ENCODE measurements at regions not wholly inside any gene's neighbourhood (a gene's known extent, or its start where the extent isn't known, plus 50 kb on each side); places are given as distances from the start of the nearest gene placed in this dataset.

- ChIA-PET CTCF (no interaction called here), POLR2A (no interaction called here)
These were observed 437.5 kb upstream of the NXPH2 start for GRCh38 chr2:139217641-139218040.

GRCh38 chr2:139216435-139216834, 436.2 kb upstream of the NXPH2 start:
- ChIA-PET CTCF (no interaction called here), POLR2A (no interaction called here)

- ChIA-PET POLR2A (no interaction called here), CTCF (no interaction called here)
These were observed 434.6 kb upstream of the NXPH2 start for GRCh38 chr2:139214801-139215200.

- CTCF ChIA-PET: no interaction called here
These were observed 429.4 kb upstream of the NXPH2 start for GRCh38 chr2:139209586-139209985.

GRCh38 chr2:139201516-139201915, 421.3 kb upstream of the NXPH2 start:
- ChIA-PET POLR2A (no interaction called here), CTCF (no interaction called here)

More at GRCh38 chr2:139209586-139209985, 429.4 kb upstream of the NXPH2 start:
- POLR2A ChIA-PET: no interaction called here

GRCh38 chr2:139196754-139197153, 416.6 kb upstream of the NXPH2 start:
- CTCF ChIA-PET: no interaction called here
- POLR2A ChIA-PET: no interaction called here

- POLR2A ChIA-PET: no interaction called here
These were observed 414.4 kb upstream of the NXPH2 start for GRCh38 chr2:139194546-139194945.

GRCh38 chr2:139177041-139177440, 396.9 kb upstream of the NXPH2 start:
- ChIA-PET POLR2A (no interaction called here), CTCF (no interaction called here)

More at GRCh38 chr2:139194546-139194945, 414.4 kb upstream of the NXPH2 start:
- CTCF ChIA-PET: no interaction called here

- POLR2A ChIA-PET: no interaction called here
These were observed 395.3 kb upstream of the NXPH2 start for GRCh38 chr2:139175510-139175909.

GRCh38 chr2:139170406-139170805, 390.2 kb upstream of the NXPH2 start:
- ChIA-PET CTCF (no interaction called here), POLR2A (no interaction called here)

More at GRCh38 chr2:139175510-139175909, 395.3 kb upstream of the NXPH2 start:
- CTCF ChIA-PET: no interaction called here

GRCh38 chr2:139165601-139166000, 385.4 kb upstream of the NXPH2 start:
- ChIA-PET CTCF (no interaction called here), POLR2A (no interaction called here)

- POLR2A ChIA-PET: no interaction called here
- CTCF ChIA-PET: no interaction called here
These were observed 384.9 kb upstream of the NXPH2 start for GRCh38 chr2:139165041-139165440.

GRCh38 chr2:139162957-139163356, 382.8 kb upstream of the NXPH2 start:
- ChIA-PET CTCF (no interaction called here), POLR2A (no interaction called here)

GRCh38 chr2:139162456-139162855, 382.3 kb upstream of the NXPH2 start:
- POLR2A ChIA-PET: no interaction called here
- CTCF ChIA-PET: no interaction called here

GRCh38 chr2:139160836-139161235, 380.6 kb upstream of the NXPH2 start:
- CTCF ChIA-PET: no interaction called here
- POLR2A ChIA-PET: no interaction called here

- CTCF ChIA-PET: no interaction called here
- POLR2A ChIA-PET: no interaction called here
These were observed 379.0 kb upstream of the NXPH2 start for GRCh38 chr2:139159177-139159576.

GRCh38 chr2:139156730-139157129, 376.5 kb upstream of the NXPH2 start:
- CTCF ChIA-PET: no interaction called here
- POLR2A ChIA-PET: no interaction called here

- ChIA-PET POLR2A (no interaction called here), CTCF (no interaction called here)
These were observed 375.8 kb upstream of the NXPH2 start for GRCh38 chr2:139155991-139156390.

GRCh38 chr2:139142252-139142880, 362.2 kb upstream of the NXPH2 start:
- ChIA-PET POLR2A (no interaction called here), CTCF (no interaction called here)

- CTCF ChIA-PET: no interaction called here
- POLR2A ChIA-PET: no interaction called here
These were observed 344.1 kb upstream of the NXPH2 start for GRCh38 chr2:139124271-139124670.

GRCh38 chr2:139123795-139124194, 343.6 kb upstream of the NXPH2 start:
- ChIA-PET CTCF (no interaction called here), POLR2A (no interaction called here)

GRCh38 chr2:139122711-139123158, 342.5 kb upstream of the NXPH2 start:
- CTCF ChIA-PET: no interaction called here
- POLR2A ChIA-PET: no interaction called here

- POLR2A ChIA-PET: no interaction called here
- CTCF ChIA-PET: no interaction called here
These were observed 319.5 kb upstream of the NXPH2 start for GRCh38 chr2:139099721-139100120.
